ENCODE measurements at regions not wholly inside any gene's neighbourhood (a gene's known extent, or its start where the extent isn't known, plus 50 kb on each side); places are given as distances from the start of the nearest gene placed in this dataset.

GRCh38 chr6:139914910-139915309 lies 540.5 kb upstream of the CITED2 start:
- TF ChIP-seq CTCF (IDR thresholded peaks at IDR 0.05; ENCODE audit: poor library complexity): no peak
- TF ChIP-seq EZH2 (IDR thresholded peaks at IDR 0.05; ENCODE audit: borderline replicate concordance): no peak
- no peak for TF ChIP-seq EZH2phosphoT487 (IDR thresholded peaks at IDR 0.05; ENCODE audit: low read depth, severe bottlenecking, unreplicated experiment)

Data from hepatocyte (in vitro differentiated cells).